ENCODE measurements at regions not wholly inside any gene's neighbourhood (a gene's known extent, or its start where the extent isn't known, plus 50 kb on each side); places are given as distances from the start of the nearest gene placed in this dataset.

GRCh38 chr18:65278939-65279667 lies 471.7 kb upstream of the CDH7 start (continued):
- TF ChIP-seq, protein P1, sequence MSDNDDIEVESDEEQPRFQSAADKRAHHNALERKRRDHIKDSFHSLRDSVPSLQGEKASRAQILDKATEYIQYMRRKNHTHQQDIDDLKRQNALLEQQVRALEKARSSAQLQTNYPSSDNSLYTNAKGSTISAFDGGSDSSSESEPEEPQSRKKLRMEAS (IDR thresholded peaks at IDR 0.05): no peak
- TF ChIP-seq ATOH8 (CRISPR knock-in tag; IDR thresholded peaks at IDR 0.05; ENCODE audit: low read depth) (no peak), GATA3 (IDR thresholded peaks at IDR 0.05; ENCODE audit: borderline replicate concordance) (no peak), EP300 (IDR thresholded peaks at IDR 0.05) (no peak), TFCP2L1 (CRISPR knock-in tag; IDR thresholded peaks at IDR 0.05) (no peak), BCL3 (IDR thresholded peaks at IDR 0.05) (no peak)
- TF ChIP-seq, protein P2, sequence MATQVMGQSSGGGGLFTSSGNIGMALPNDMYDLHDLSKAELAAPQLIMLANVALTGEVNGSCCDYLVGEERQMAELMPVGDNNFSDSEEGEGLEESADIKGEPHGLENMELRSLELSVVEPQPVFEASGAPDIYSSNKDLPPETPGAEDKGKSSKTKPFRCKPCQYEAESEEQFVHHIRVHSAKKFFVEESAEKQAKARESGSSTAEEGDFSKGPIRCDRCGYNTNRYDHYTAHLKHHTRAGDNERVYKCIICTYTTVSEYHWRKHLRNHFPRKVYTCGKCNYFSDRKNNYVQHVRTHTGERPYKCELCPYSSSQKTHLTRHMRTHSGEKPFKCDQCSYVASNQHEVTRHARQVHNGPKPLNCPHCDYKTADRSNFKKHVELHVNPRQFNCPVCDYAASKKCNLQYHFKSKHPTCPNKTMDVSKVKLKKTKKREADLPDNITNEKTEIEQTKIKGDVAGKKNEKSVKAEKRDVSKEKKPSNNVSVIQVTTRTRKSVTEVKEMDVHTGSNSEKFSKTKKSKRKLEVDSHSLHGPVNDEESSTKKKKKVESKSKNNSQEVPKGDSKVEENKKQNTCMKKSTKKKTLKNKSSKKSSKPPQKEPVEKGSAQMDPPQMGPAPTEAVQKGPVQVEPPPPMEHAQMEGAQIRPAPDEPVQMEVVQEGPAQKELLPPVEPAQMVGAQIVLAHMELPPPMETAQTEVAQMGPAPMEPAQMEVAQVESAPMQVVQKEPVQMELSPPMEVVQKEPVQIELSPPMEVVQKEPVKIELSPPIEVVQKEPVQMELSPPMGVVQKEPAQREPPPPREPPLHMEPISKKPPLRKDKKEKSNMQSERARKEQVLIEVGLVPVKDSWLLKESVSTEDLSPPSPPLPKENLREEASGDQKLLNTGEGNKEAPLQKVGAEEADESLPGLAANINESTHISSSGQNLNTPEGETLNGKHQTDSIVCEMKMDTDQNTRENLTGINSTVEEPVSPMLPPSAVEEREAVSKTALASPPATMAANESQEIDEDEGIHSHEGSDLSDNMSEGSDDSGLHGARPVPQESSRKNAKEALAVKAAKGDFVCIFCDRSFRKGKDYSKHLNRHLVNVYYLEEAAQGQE (IDR thresholded peaks at IDR 0.05): no peak

DNA sequence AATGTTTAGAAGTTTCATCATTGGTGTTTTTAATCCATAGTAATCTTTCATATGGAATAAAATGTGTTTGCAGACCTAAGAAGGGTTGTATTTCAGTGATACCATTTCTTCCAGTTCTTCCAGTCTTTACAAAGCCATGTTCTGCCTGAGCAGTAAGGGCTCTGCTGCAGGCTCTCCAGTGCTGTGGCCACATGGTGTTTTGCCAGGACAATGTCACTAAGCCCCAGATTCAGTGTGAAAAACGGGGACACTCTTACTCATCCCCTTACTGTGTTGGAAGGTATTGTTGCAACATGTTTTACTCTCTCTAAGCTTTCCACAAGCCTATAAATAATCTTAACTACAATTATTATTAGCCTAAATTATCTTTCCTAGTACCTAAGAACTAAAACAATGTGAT lies 481.4 kb upstream of the CDH7 start:
- H3K27ac ChIP-seq: no peak overlapping the region
- 0% methylated on average over 1 of the region's 1 CpG for WGBS (ENCODE audit: missing lambda C conversion rate)
- DNase-seq (ENCODE audit: low read depth in 1 of 2, low spot score in 1 of 2): no peak
- CTCF ChIA-PET: no interaction called here
- no peaks in the 10 kb centered on the region for H3K9me3 ChIP-seq
- FAIRE-seq: no peak
- H3K4me3 ChIP-seq: no peak overlapping the region
- H3K4me1 ChIP-seq: no peaks in the 10 kb centered on the region
- ATAC-seq: no peak
- POLR2A ChIA-PET: no interaction called here
- TF ChIP-seq, protein P3, sequence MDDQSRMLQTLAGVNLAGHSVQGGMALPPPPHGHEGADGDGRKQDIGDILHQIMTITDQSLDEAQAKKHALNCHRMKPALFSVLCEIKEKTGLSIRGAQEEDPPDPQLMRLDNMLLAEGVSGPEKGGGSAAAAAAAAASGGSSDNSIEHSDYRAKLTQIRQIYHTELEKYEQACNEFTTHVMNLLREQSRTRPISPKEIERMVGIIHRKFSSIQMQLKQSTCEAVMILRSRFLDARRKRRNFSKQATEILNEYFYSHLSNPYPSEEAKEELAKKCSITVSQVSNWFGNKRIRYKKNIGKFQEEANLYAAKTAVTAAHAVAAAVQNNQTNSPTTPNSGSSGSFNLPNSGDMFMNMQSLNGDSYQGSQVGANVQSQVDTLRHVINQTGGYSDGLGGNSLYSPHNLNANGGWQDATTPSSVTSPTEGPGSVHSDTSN (IDR thresholded peaks at IDR 0.05): no peak
- TF ChIP-seq EP300 (IDR thresholded peaks at IDR 0.05): no peak
- no peak overlapping the region for H3K4me2 ChIP-seq

GRCh38 chr18:65265761-65266160 lies 485.1 kb upstream of the CDH7 start:
- WGBS (ENCODE audit: missing lambda C conversion rate): 71% methylated on average over 1 of the region's 1 CpG
- H3K27ac ChIP-seq: no peak overlapping the region
- FAIRE-seq: no peak
- no peaks in the 10 kb centered on the region for H3K4me1 ChIP-seq
- DNase-seq (ENCODE audit: low read depth in 1 of 2, low spot score in 1 of 2): no peak
- POLR2A ChIA-PET: no interaction called here
- CTCF ChIA-PET: no interaction called here
- no peak overlapping the region for H3K4me3 ChIP-seq
- TF ChIP-seq FOSB (CRISPR knock-in tag; IDR thresholded peaks at IDR 0.05) (no peak), SMC3 (IDR thresholded peaks at IDR 0.05) (no peak), ZSCAN20 (CRISPR knock-in tag; IDR thresholded peaks at IDR 0.05) (no peak)
- TF ChIP-seq, protein P4, sequence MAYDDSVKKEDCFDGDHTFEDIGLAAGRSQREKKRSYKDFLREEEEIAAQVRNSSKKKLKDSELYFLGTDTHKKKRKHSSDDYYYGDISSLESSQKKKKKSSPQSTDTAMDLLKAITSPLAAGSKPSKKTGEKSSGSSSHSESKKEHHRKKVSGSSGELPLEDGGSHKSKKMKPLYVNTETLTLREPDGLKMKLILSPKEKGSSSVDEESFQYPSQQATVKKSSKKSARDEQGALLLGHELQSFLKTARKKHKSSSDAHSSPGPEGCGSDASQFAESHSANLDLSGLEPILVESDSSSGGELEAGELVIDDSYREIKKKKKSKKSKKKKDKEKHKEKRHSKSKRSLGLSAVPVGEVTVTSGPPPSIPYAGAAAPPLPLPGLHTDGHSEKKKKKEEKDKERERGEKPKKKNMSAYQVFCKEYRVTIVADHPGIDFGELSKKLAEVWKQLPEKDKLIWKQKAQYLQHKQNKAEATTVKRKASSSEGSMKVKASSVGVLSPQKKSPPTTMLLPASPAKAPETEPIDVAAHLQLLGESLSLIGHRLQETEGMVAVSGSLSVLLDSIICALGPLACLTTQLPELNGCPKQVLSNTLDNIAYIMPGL (CRISPR knock-in tag; IDR thresholded peaks at IDR 0.05; ENCODE audit: borderline replicate concordance): no peak
- ATAC-seq: no peak
- no peaks in the 10 kb centered on the region for H3K9me3 ChIP-seq
- H3K4me2 ChIP-seq: no peak overlapping the region
